ENCODE measurements at regions not wholly inside any gene's neighbourhood (a gene's known extent, or its start where the extent isn't known, plus 50 kb on each side); places are given as distances from the start of the nearest gene placed in this dataset.

- no peak for TF ChIP-seq TAF1 (IDR thresholded peaks at IDR 0.05; ENCODE audit: borderline replicate concordance, insufficient read depth, low read length)
- no peak for TF ChIP-seq POLR2AphosphoS5 (IDR thresholded peaks at IDR 0.05; ENCODE audit: low read depth, low read length)
- TF ChIP-seq SIN3A (IDR thresholded peaks at IDR 0.05; ENCODE audit: borderline replicate concordance, insufficient read depth, low read length): no peak
- TF ChIP-seq REST (IDR thresholded peaks at IDR 0.05; ENCODE audit: insufficient read depth in 1 of 2, low read depth in 2 of 2, low read length in 2 of 2): no peak
- no peak for TF ChIP-seq FOXP2 (optimal IDR thresholded peaks at IDR 0.05; ENCODE audit: borderline replicate concordance, extremely low read depth, extremely low read length, insufficient read depth)
Measured at GRCh38 chr10:71126432-71126831, 85.9 kb upstream of the UNC5B start.

All from PFSK-1 (cell line).